Aorta (tissue), 5 donors: ENCODE measurements at regions not wholly inside any gene's neighbourhood (a gene's known extent, or its start where the extent isn't known, plus 50 kb on each side); places are given as distances from the start of the nearest gene placed in this dataset.

Experiments used
- ATAC-seq: fragments of 200-7000 bp; cut with Tn5 transposase; one replicate; pipeline ENCODE4 v1.9.1; 2022; ENCODE audit warnings: moderate library complexity; ENCODE audit not compliant: low FRiP score
- DNase-seq, 2 donors: peaks; one replicate each; pipeline ENCODE4 v3.0.0-alpha.2; 2020
- H3K27ac ChIP-seq, 2 donors: one replicate each; pipeline ENCODE4 v1.5.1; 2013; ENCODE audit warnings: low read length in 2 of 2, mild to moderate bottlenecking in 2 of 2, moderate library complexity in 2 of 2, control low read depth in 1 of 2, inconsistent platforms in 1 of 2, low read depth in 1 of 2
- H3K27me3 ChIP-seq, 2 donors: one replicate each; pipeline ENCODE4 v1.6.1; 2013; ENCODE audit warnings: control low read depth in 1 of 2, low read length in 1 of 2, mild to moderate bottlenecking in 1 of 2, moderate library complexity in 1 of 2; ENCODE audit not compliant: insufficient read depth in 2 of 2, control insufficient read depth in 1 of 2
- H3K36me3 ChIP-seq, 2 donors: one replicate each; pipeline ENCODE4 v1.6.1; 2013; ENCODE audit warnings: control low read depth in 1 of 2, low read length in 1 of 2, mild to moderate bottlenecking in 1 of 2; ENCODE audit not compliant: insufficient read depth in 2 of 2, control insufficient read depth in 1 of 2
- H3K4me1 ChIP-seq, 2 donors: one replicate each; pipeline ENCODE4 v1.6.1; 2013; ENCODE audit warnings: low read length in 2 of 2, control low read depth in 1 of 2, mild to moderate bottlenecking in 1 of 2, moderate library complexity in 1 of 2; ENCODE audit not compliant: insufficient read depth in 2 of 2, control insufficient read depth in 1 of 2
- H3K4me3 ChIP-seq, 2 donors: one replicate each; pipeline ENCODE4 v1.5.1; 2013; ENCODE audit warnings: low read length in 2 of 2, control low read depth in 1 of 2, mild to moderate bottlenecking in 1 of 2
- H3K9me3 ChIP-seq: one replicate; pipeline ENCODE4 v1.6.1; 2013; ENCODE audit warnings: mild to moderate bottlenecking, low read length; ENCODE audit not compliant: control insufficient read depth
- WGBS, 2 donors: extraction: QIAGEN DNeasy Blood & Tissue Kit; methylation state at CpG; one replicate each; pipeline ENCODE4 v1.1.7; 2013; 5-methylcytosine and 5-hydroxymethylcytosine counted together
- intact Hi-C, 2 donors: fragments of 100-400 bp; cut with DNase I; formaldehyde crosslinking; loops; one replicate each; pipeline versions ENCODE4 v1.14.2 to v1.15.0; 2022
- donor health status: healthy with polysubstance abuse.
- donor health status: Bipolar disorder and iron deficiency.
- donor health status: DM: no; HTN: no; CAD: no.
- donor health status: DM: no; HTN: no; CAD: no.
- donor health status: DM: yes; HTN: yes; CAD: no.

DNA sequence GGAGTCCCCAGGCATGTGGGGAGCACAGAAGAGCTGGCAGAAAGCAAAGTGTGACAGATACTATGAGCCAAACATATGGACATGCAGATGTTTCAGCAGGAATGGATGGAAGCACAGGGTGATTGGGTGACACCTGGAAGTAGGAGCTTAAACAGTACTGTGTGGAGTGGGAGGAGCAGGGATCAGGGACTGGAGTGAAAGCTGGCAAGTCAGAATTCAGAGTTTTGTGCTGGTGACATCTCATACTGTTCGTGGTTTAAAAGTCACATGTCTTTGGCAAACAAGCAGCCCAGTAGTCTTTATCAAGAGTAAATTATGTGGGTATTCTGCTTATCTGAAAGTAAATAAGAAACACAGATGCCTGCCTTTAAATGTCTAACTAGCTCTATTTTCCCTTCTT is 408.2 kb downstream of the COG6 start:
- intact Hi-C loops: no loop called here
- DNase-seq (no peak), ATAC-seq (no peak)
- H3K36me3 ChIP-seq: no peaks in the 10 kb centered on the region
- no peak overlapping the region for H3K4me3 ChIP-seq
- H3K4me1 ChIP-seq: peaks cover 0 to 2% of the 10 kb centered on the region in 2 donors
- H3K9me3 ChIP-seq: no peaks in the 10 kb centered on the region
- H3K27ac ChIP-seq: no peak overlapping the region
- H3K27me3 ChIP-seq: no peaks in the 10 kb centered on the region
- 11 to 22% methylated on average over 1 of the region's 1 CpG for WGBS, 2 donors

DNA sequence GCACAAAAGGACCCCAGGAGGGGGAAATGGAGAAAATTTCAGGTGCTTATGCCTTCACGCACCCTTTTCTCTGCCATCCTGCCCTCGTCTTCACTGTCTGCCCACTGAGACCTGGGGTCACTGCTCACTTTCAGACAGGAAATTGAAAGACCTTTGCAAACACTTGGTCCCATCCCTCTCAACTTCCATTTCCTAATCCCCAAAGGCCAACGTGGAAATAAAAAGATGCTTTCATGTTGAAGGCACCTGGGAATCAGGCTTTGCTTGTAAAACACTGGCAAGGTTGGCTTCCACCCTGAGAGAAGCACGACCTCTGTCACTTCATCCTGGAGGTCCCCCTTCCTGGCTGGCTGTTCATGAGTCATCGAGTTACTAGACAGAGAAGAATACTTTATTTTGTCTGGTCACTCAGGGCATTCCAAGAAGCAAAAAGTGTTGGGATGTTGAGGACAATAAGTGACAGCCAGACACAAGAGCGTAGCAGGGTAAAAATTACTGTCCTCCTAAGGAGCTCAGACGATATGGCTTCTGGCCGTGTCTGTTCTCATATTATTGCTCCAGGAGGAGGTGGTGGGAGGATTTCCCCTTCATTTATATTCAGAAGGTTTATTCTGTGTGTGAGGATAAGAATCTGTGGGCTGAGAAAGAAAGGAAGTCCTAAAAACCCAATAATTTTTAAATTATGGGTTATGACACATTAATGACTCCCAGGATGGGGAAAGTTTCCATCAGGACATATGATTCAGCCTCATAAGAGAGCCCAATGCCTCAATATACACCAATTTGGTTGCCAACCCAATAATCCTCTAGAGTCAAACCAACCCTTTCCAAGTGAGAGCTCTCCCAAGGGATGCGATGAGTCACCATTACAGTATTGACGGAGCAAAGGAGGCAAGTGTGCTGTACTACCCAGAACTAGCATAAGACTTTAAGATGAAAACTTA is 409.0 kb downstream of the COG6 start:
- ATAC-seq: no peak
- intact Hi-C loops: loop anchor here in 1 of 2 donors (5.0 kb wide), 1 partner anchor 603 kb away; the partner anchor contains the start of gene FOXO1

GRCh38 chr13:40069173-40070044 is 413.9 kb downstream of the COG6 start:
- peak; percentile 94 for ATAC-seq
- DNase-seq: peak; percentile 83 to 87
- no peaks in the 10 kb centered on the region for H3K9me3 ChIP-seq
- no peak overlapping the region for H3K27ac ChIP-seq
- intact Hi-C loops: loop anchor here (1.0 to 5.0 kb wide), 3 partner anchors 203 to 613 kb away; partner anchors contain the start of gene FOXO1 (in 1 of the 2)
- H3K36me3 ChIP-seq: no peaks in the 10 kb centered on the region
- H3K4me1 ChIP-seq: no peaks in the 10 kb centered on the region
- 16 to 17% methylated on average over 11 of the region's 11 CpGs for WGBS, 2 donors
- H3K4me3 ChIP-seq: peak overlapping the region in 1 of 2 donors; percentile 31
- no peaks in the 10 kb centered on the region for H3K27me3 ChIP-seq

More for the DNA sequence above, 409.0 kb downstream of the COG6 start:
- Histone ChIP-seq H3K27ac (no peak overlapping the region), H3K36me3 (no peaks in the 10 kb centered on the region), H3K4me3 (no peak overlapping the region), H3K27me3 (no peaks in the 10 kb centered on the region), H3K4me1 (peaks cover 0 to 2% of the 10 kb centered on the region in 2 donors), H3K9me3 (no peaks in the 10 kb centered on the region)
- DNase-seq: peak in 1 of 2 donors; percentile 61
- 75 to 76% methylated on average over 10 of the region's 10 CpGs for WGBS, 2 donors

- Histone ChIP-seq H3K27me3 (no peaks in the 10 kb centered on the region), H3K36me3 (no peaks in the 10 kb centered on the region), H3K4me3 (no peak overlapping the region), H3K4me1 (no peaks in the 10 kb centered on the region), H3K9me3 (no peaks in the 10 kb centered on the region), H3K27ac (no peak overlapping the region)
- 93 to 94% methylated on average over 3 of the region's 3 CpGs for WGBS, 2 donors
- intact Hi-C loops: no loop called here
- ATAC-seq: no peak
- DNase-seq: no peak
These were observed 414.9 kb downstream of the COG6 start for GRCh38 chr13:40070357-40070756.

DNA sequence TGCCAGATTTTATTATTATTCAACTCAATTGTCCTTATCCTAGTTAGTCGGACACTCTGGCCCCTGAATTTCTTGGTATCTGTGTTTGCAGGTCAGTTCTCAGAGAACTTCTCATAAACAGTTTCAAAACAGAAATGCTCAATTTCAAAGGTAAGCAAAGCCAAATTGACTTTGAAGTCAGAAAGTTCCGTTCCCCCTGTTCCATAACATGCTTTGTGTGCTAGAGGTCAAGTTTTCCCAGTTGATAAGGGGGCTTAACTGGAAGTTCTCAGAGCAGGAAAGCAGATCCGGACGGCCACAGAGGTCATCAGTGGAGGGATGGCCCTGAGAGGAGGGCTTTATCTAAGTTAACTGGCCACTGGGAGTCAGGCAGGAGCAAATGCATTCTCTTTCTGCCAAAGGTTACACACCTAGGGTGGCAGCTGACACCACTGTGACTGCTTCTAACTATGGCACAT is 417.2 kb downstream of the COG6 start:
- intact Hi-C loops: no loop called here
- Histone ChIP-seq H3K27ac (no peak overlapping the region), H3K36me3 (no peaks in the 10 kb centered on the region), H3K4me1 (no peaks in the 10 kb centered on the region), H3K9me3 (no peaks in the 10 kb centered on the region), H3K27me3 (no peaks in the 10 kb centered on the region), H3K4me3 (no peak overlapping the region)
- no peak for ATAC-seq
- 90 to 92% methylated on average over 4 of the region's 4 CpGs for WGBS, 2 donors
- no peak for DNase-seq

DNA sequence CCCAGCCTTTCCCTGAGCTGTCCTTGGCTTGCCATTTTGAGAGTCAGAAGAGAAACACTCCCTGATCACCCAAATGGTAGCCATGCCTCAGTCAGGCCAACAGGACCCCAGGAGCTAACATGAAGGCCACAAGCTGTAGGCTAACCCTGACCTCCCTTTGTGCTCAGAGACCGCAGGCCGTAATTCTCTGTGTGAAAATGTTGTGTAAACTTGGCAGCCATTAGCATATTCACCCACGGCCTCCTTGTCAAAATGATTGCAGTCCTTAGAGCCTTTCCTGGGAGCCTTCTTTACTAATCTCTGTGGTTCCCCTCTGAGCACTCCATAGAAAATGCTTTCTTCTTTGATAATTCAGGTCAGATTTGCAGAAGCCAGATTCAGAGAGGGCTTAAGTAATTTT is 418.9 kb downstream of the COG6 start:
- DNase-seq (no peak), ATAC-seq (no peak)
- Histone ChIP-seq H3K4me3 (no peak overlapping the region), H3K9me3 (no peaks in the 10 kb centered on the region), H3K27ac (no peak overlapping the region), H3K36me3 (no peaks in the 10 kb centered on the region), H3K4me1 (no peaks in the 10 kb centered on the region), H3K27me3 (no peaks in the 10 kb centered on the region)
- 89 to 91% methylated on average over 3 of the region's 3 CpGs for WGBS, 2 donors
- intact Hi-C loops: no loop called here

DNA sequence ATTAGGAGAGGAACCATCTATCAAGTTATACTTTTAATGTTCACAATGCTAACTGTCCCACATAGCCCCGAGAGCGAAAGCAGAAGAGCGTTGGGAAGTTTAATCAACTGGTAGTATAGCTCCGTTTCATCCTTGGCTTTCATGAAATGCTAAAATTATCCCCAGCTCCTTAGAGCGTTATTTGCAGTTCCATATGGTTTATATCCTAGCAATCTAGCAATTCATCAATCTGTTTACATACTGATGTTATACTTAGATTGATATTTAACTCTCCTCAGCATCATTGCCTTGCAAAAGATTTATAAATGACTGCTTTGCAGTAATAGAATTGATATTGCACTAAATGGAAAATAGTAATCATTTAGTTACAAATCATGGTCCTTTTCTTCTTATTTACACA is 419.8 kb downstream of the COG6 start:
- Histone ChIP-seq H3K9me3 (no peaks in the 10 kb centered on the region), H3K27me3 (no peaks in the 10 kb centered on the region), H3K4me3 (no peak overlapping the region), H3K4me1 (no peaks in the 10 kb centered on the region), H3K27ac (no peak overlapping the region), H3K36me3 (no peaks in the 10 kb centered on the region)
- intact Hi-C loops: no loop called here
- no peak for DNase-seq
- ATAC-seq: no peak
- 79 to 84% methylated on average over 5 of the region's 5 CpGs for WGBS, 2 donors

DNA sequence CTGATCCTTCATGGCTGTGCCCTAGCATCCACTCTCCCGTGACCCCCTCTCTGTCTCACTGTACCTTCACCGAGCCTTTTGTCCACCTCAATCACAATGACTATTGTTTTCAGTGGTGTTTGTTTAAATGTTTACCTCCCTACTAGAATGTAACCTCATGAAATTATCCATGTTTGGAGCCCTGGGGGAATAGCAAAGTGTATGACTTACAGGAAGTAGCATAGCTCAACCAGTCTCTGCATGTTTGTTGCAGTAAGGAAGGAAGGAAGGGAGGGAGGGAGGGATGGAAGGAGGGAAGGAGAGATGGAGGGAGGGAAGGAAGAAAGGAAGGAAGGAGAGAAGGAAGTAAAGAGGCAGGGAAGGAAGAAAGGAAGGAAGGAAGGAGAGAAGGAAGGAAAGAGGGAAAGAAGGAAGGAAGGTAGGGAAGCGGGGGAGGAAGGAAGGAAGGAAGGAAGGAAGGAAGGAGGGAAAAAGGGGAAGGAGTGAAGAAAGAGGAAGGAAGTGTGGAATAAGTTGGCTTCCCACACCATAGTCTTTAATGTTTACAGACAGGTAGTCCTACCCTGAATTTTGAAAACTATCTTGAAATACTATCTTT is 421.4 kb downstream of the COG6 start:
- intact Hi-C loops: no loop called here
- no peaks in the 10 kb centered on the region for H3K9me3 ChIP-seq
- H3K4me3 ChIP-seq: no peak overlapping the region
- no peak for ATAC-seq
- H3K27me3 ChIP-seq: no peaks in the 10 kb centered on the region
- DNase-seq: no peak
- H3K27ac ChIP-seq: no peak overlapping the region
- no peaks in the 10 kb centered on the region for H3K36me3 ChIP-seq
- no peaks in the 10 kb centered on the region for H3K4me1 ChIP-seq
- WGBS, 2 donors: 96 to 99% methylated on average over 3 of the region's 3 CpGs
